CD8-positive, alpha-beta memory T cell (primary cell): ENCODE measurements at regions not wholly inside any gene's neighbourhood (a gene's known extent, or its start where the extent isn't known, plus 50 kb on each side); places are given as distances from the start of the nearest gene placed in this dataset.
"Not testable (repeated sequence)": the region's sequence is repeated elsewhere in the genome, so short reads cannot be mapped to it uniquely, and the experiment has no call there.

Experiments
- CTCF ChIA-PET: fragments of 350-600 bp; sonication (Branson Sonifier 250); formaldehyde crosslinking; loops from one replicate; lab custom pipeline; 2021; ENCODE audit warnings: antibody characterized with exemption; lab: Charles Lee
- POLR2A ChIA-PET: fragments of 350-600 bp; sonication (Branson Sonifier 250); formaldehyde crosslinking; loops from one replicate; lab custom pipeline; 2021; ENCODE audit warnings: antibody characterized with exemption; lab: Charles Lee
- DNase-seq, 5 donors: peaks; one replicate each; pipeline versions ENCODE4 v3.0.0 to v3.0.0-alpha.2; 2020 to 2022; ENCODE audit warnings: mixed read lengths in 1 of 5
- H3K27ac ChIP-seq: one replicate; pipeline ENCODE4 v1.7.0; 2013; ENCODE audit warnings: low read depth, mild to moderate bottlenecking, low read length, moderate library complexity
- H3K27me3 ChIP-seq: 2 replicates; pipeline ENCODE4 v1.7.0; 2013; ENCODE audit warnings: low read length, mild to moderate bottlenecking; ENCODE audit not compliant: insufficient read depth, poor library complexity, severe bottlenecking
- H3K36me3 ChIP-seq: 2 replicates; pipeline ENCODE4 v1.7.0; 2013; ENCODE audit warnings: mild to moderate bottlenecking, low read length, moderate library complexity; ENCODE audit not compliant: insufficient read depth
- H3K4me1 ChIP-seq: 2 replicates; pipeline ENCODE4 v1.7.0; 2013; ENCODE audit warnings: mild to moderate bottlenecking, low read length, moderate library complexity; ENCODE audit not compliant: insufficient read depth
- H3K4me3 ChIP-seq: 2 replicates; pipeline ENCODE4 v1.7.0; 2013; ENCODE audit warnings: mild to moderate bottlenecking, low read length
- H3K9me3 ChIP-seq: 2 replicates; pipeline ENCODE4 v1.7.0; 2013; ENCODE audit warnings: mild to moderate bottlenecking, low read length
- H3K27ac Mint-ChIP-seq, 8 donors: one replicate each; pipeline ENCODE4 v1.8.0; 2020 to 2021; ENCODE audit warnings: mixed read lengths in 8 of 8, mild to moderate bottlenecking in 6 of 8, inconsistent platforms in 3 of 8, moderate library complexity in 3 of 8
- H3K27me3 Mint-ChIP-seq, 2 donors: one replicate each; pipeline ENCODE4 v1.8.0; 2020 to 2021; ENCODE audit warnings: mixed read lengths in 2 of 2, mild to moderate bottlenecking in 1 of 2, moderate library complexity in 1 of 2
- H3K36me3 Mint-ChIP-seq, 3 donors: one replicate each; pipeline ENCODE4 v1.8.0; 2020 to 2021; ENCODE audit warnings: mixed read lengths in 3 of 3, inconsistent platforms in 1 of 3, mild to moderate bottlenecking in 1 of 3
- H3K4me1 Mint-ChIP-seq, 3 donors: one replicate each; pipeline ENCODE4 v1.8.0; 2020 to 2021; ENCODE audit warnings: mixed read lengths in 3 of 3, inconsistent platforms in 1 of 3, mild to moderate bottlenecking in 1 of 3
- H3K4me3 Mint-ChIP-seq, 7 donors: one replicate each; pipeline ENCODE4 v1.8.0; 2020 to 2021; ENCODE audit warnings: mixed read lengths in 7 of 7, mild to moderate bottlenecking in 6 of 7, moderate library complexity in 4 of 7, inconsistent platforms in 2 of 7
- H3K9me3 Mint-ChIP-seq, 5 donors: one replicate each; pipeline ENCODE4 v1.8.0; 2020 to 2022; ENCODE audit warnings: mixed read lengths in 5 of 5, mild to moderate bottlenecking in 3 of 5, moderate library complexity in 2 of 5, inconsistent platforms in 1 of 5

DNA sequence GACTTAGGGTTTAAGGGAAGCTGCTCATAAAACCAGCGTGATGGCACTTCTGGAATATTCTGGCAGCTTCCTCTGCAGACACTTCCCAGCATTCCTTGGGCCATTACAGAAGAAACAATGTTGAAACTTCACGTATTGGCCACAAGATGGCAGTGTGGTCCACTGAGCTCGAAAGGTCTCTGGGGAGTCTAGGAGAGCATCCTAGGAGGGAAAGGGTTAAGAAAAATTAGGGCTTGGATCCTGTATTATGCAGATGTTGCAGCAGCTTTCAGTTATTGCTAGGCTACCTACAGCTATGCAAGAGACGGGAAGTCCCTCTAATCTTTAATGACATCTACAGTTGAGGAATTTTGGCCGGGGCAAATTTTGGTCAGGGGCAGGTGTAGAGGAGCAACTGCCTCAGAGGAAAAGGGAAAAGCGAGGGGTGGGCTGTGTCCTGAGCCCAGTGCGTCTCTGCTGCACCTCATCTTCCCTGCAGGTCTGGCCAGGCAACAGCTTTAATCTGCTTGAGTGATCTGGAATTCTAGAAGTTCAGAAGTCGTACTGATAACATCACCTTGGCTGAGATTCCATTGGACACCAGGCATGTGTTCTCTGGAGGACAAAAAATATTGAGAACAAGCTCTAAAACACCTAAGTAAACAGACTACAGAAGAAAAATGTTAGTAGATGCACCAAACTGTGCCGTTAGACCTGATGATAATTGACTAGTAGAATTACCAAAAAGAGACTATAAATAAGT is 220.8 kb upstream of the PRSS58 start:
- peak overlapping the region in 4 of 7 donors; percentile 22 to 28 (median 26) for H3K4me3 Mint-ChIP-seq
- H3K36me3 ChIP-seq, result no peaks in the 10 kb centered on the region
- no peaks in the 10 kb centered on the region for H3K27me3 Mint-ChIP-seq
- H3K9me3 ChIP-seq, result no peaks in the 10 kb centered on the region
- no peak overlapping the region for H3K4me3 ChIP-seq
- ChIA-PET CTCF (interaction anchor here (0.6 to 4.7 kb wide), 14 partner anchors 8 to 333 kb away, joined by 3 to 55 read pairs (median 4); no protein-coding TSS in a partner anchor), POLR2A (interaction anchor here (0.6 kb wide), 1 partner anchor 126 kb away, joined by 4 read pairs; no protein-coding TSS in a partner anchor)
- H3K36me3 Mint-ChIP-seq, result peaks cover 0 to 1% (median 0%) of the 10 kb centered on the region in 3 donors
- H3K4me1 Mint-ChIP-seq, result peaks cover 61 to 78% (median 71%) of the 10 kb centered on the region in 3 donors
- no peak overlapping the region for H3K27ac ChIP-seq
- DNase-seq, result peak in 1 of 5 donors; percentile 40
- peaks cover 79% of the 10 kb centered on the region for H3K4me1 ChIP-seq
- no peaks in the 10 kb centered on the region for H3K9me3 Mint-ChIP-seq
- peak overlapping the region in 6 of 8 donors; percentile 29 to 78 (median 60) for H3K27ac Mint-ChIP-seq
- no peaks in the 10 kb centered on the region for H3K27me3 ChIP-seq

DNA sequence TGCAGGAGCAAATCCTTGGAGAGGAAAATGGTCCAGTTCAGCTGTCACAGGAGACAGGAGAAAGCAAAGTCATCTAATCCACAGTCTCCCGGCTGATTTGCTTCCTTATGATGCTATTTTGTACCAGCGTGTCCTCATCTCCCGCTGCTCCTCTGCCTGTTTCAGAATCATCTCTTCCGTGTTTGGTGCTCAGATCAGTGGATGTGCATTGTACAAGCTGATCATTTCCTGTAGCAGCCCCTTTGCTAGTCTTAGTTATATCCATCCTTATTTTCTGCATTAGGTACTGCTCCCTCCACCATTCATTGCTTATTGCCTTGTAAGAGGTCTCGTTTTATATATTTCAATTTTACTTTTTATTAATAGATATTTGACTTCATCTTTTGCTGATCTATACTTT is 219.9 kb upstream of the PRSS58 start:
- H3K36me3 Mint-ChIP-seq, H3K36me3 ChIP-seq, H3K9me3 Mint-ChIP-seq, POLR2A ChIA-PET, H3K9me3 ChIP-seq, H3K27ac ChIP-seq, H3K27me3 ChIP-seq, H3K27me3 Mint-ChIP-seq, DNase-seq: not testable (repeated sequence)
- peaks cover 71% of the 10 kb centered on the region for H3K4me1 ChIP-seq
- Mint-ChIP-seq H3K4me3 (peak overlapping the region in 6 of 7 donors; percentile 27 to 74 (median 60)), H3K27ac (peak overlapping the region in 4 of 8 donors; percentile 11 to 84 (median 78)), H3K4me1 (peaks cover 54 to 78% (median 63%) of the 10 kb centered on the region in 3 donors)
- CTCF ChIA-PET, result interaction anchor here (0.7 to 4.7 kb wide), 9 partner anchors 11 to 334 kb away, joined by 3 to 55 read pairs (median 5); no protein-coding TSS in a partner anchor
- peak overlapping the region; percentile 47 for H3K4me3 ChIP-seq

DNA sequence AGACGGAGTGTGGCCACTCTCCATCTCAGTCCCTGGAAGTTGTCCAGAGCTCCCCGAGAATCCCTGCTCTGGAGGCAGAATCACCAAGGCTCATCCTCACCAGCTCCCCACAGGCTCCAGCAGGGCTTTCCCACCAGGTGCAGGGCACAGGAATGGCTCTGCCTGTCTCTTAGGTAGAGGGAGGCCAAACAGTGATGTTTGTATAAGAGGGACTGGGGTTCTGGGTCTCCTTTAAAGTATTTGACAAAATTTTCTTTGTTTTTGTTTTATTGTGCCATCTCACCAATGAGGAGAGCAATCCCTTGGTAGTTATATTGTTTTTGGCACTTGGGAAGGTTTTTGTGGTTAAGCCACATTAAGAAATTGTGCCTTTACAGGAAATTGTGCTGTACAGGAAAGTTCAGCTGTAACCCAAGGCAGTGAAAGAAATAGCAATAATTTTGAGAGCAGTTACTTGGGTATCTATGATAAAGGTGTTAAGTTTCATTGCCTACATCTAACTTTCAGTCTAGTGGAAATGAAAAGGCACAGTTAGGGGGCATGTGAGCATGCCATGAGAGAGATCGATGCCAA is 219.3 kb upstream of the PRSS58 start:
- H3K4me3 Mint-ChIP-seq, result peak overlapping the region in 6 of 7 donors; percentile 20 to 78 (median 60)
- ChIA-PET POLR2A (no interaction called here), CTCF (interaction anchor here (4.7 kb wide), 1 partner anchor 15 kb away, joined by 55 read pairs; no protein-coding TSS in a partner anchor)
- Histone ChIP-seq H3K27me3 (no peaks in the 10 kb centered on the region), H3K27ac (no peak overlapping the region), H3K4me3 (peak overlapping the region; percentile 47), H3K4me1 (peaks cover 64% of the 10 kb centered on the region), H3K36me3 (no peaks in the 10 kb centered on the region), H3K9me3 (no peaks in the 10 kb centered on the region)
- H3K27ac Mint-ChIP-seq, result peak overlapping the region; percentile 8 to 84 (median 78)
- DNase-seq, result no peak
- H3K27me3 Mint-ChIP-seq, result peaks cover 0 to 1% of the 10 kb centered on the region in 2 donors
- H3K4me1 Mint-ChIP-seq, result peaks cover 49 to 72% (median 58%) of the 10 kb centered on the region in 3 donors
- peaks cover 0 to 1% (median 0%) of the 10 kb centered on the region in 3 donors for H3K36me3 Mint-ChIP-seq
- H3K9me3 Mint-ChIP-seq, result no peaks in the 10 kb centered on the region

DNA sequence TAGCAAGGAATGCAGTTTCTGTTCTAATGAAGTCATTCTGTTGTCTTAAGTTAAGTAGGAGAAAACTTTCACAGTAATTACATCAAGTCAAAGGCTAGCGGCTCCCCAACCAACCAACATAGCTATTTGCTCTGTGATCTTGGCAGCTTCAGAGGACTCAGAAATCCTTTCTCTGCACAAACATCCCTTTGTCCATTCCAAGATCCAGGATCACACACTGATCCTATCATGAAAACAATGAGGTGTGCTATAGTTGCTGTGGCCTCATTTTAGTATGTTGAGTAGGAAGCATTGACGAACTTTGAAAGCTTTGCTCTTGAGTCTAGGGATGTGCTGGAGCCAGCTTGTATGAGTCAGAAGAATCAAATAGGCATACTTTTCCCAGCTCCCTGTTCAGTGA is 218.2 kb upstream of the PRSS58 start:
- ChIA-PET CTCF (interaction anchor here (4.7 kb wide), 1 partner anchor 14 kb away, joined by 55 read pairs; no protein-coding TSS in a partner anchor), POLR2A (no interaction called here)
- H3K9me3 Mint-ChIP-seq, result no peaks in the 10 kb centered on the region
- Histone ChIP-seq H3K9me3 (no peaks in the 10 kb centered on the region), H3K4me3 (no peak overlapping the region), H3K27me3 (no peaks in the 10 kb centered on the region), H3K27ac (no peak overlapping the region), H3K36me3 (no peaks in the 10 kb centered on the region), H3K4me1 (peaks cover 54% of the 10 kb centered on the region)
- peak overlapping the region in 2 of 8 donors; percentile 50 for H3K27ac Mint-ChIP-seq
- no peak overlapping the region for H3K4me3 Mint-ChIP-seq
- H3K36me3 Mint-ChIP-seq, result no peaks in the 10 kb centered on the region
- no peak for DNase-seq
- peaks cover 42 to 61% (median 48%) of the 10 kb centered on the region in 3 donors for H3K4me1 Mint-ChIP-seq
- peaks cover 0 to 1% of the 10 kb centered on the region in 2 donors for H3K27me3 Mint-ChIP-seq

- Mint-ChIP-seq H3K36me3 (peaks cover 0 to 2% (median 0%) of the 10 kb centered on the region in 3 donors), H3K4me3 (no peak overlapping the region), H3K27ac (no peak overlapping the region), H3K27me3 (peaks cover 0 to 4% of the 10 kb centered on the region in 2 donors), H3K4me1 (peaks cover 22 to 68% (median 52%) of the 10 kb centered on the region in 3 donors), H3K9me3 (no peaks in the 10 kb centered on the region)
- Histone ChIP-seq H3K4me3 (no peak overlapping the region), H3K4me1 (peaks cover 43% of the 10 kb centered on the region), H3K27me3 (no peaks in the 10 kb centered on the region), H3K9me3 (no peaks in the 10 kb centered on the region), H3K27ac (no peak overlapping the region), H3K36me3 (no peaks in the 10 kb centered on the region)
- POLR2A ChIA-PET, result no interaction called here
- DNase-seq, result no peak
- CTCF ChIA-PET, result interaction anchor here (1.6 to 3.1 kb wide), 2 partner anchors 11 to 12 kb away, joined by 6 to 13 read pairs; no protein-coding TSS in a partner anchor
Measured at GRCh38 chr7:142471820-142472219, 214.0 kb upstream of the PRSS58 start.

- Mint-ChIP-seq H3K4me3 (peak overlapping the region in 1 of 7 donors; percentile 64), H3K9me3 (no peaks in the 10 kb centered on the region), H3K36me3 (peaks cover 0 to 4% (median 0%) of the 10 kb centered on the region in 3 donors), H3K27ac (peak overlapping the region in 1 of 8 donors; percentile 60), H3K27me3 (peaks cover 0 to 4% of the 10 kb centered on the region in 2 donors), H3K4me1 (peaks cover 13 to 54% (median 39%) of the 10 kb centered on the region in 3 donors)
- H3K27ac ChIP-seq, result no peak overlapping the region
- no peaks in the 10 kb centered on the region for H3K27me3 ChIP-seq
- H3K9me3 ChIP-seq, result no peaks in the 10 kb centered on the region
- H3K36me3 ChIP-seq, result no peaks in the 10 kb centered on the region
- no peak overlapping the region for H3K4me3 ChIP-seq
- DNase-seq, result no peak
- ChIA-PET POLR2A (no interaction called here), CTCF (interaction anchor here (1.1 to 1.4 kb wide), 2 partner anchors 10 to 11 kb away, joined by 3 to 5 read pairs; no protein-coding TSS in a partner anchor)
- peaks cover 30% of the 10 kb centered on the region for H3K4me1 ChIP-seq
Measured at GRCh38 chr7:142470544-142470830, 212.6 kb upstream of the PRSS58 start.

DNA sequence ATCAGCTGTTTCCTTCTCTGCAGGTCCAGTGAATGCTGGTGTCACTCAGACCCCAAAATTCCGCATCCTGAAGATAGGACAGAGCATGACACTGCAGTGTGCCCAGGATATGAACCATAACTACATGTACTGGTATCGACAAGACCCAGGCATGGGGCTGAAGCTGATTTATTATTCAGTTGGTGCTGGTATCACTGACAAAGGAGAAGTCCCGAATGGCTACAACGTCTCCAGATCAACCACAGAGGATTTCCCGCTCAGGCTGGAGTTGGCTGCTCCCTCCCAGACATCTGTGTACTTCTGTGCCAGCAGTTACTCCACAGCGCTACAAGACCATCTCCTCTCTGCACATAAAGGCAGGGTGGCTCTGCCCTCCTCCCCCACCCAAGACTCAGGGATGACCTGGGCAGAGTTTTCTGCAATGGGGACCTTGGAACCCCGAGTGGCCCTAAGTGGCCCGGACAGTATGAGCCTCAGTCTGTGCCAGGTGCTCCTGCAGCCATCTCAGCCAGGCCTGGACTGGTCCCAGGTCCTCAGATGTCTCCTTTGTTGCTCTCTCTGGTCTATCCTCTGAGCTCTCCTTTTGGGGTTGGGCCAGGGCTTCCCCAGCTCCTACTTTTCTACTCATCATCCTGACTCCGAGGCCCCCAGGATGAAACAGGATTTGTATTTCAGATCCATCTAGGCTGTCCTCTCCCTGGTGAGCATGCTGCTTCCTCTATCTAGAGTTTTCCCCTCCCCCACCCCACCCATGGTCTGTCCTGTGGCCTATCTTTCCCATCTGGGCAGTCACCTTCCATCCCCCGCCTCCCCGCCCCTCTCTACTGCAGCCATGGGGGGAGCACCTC is 212.1 kb upstream of the PRSS58 start:
- H3K4me3 ChIP-seq, result no peak overlapping the region
- H3K27me3 Mint-ChIP-seq, result peaks cover 0 to 4% of the 10 kb centered on the region in 2 donors
- CTCF ChIA-PET, result interaction anchor here (1.0 to 1.4 kb wide), 4 partner anchors 9 to 12 kb away, joined by 3 to 5 read pairs (median 3); no protein-coding TSS in a partner anchor
- H3K36me3 Mint-ChIP-seq, result peaks cover 0 to 4% (median 0%) of the 10 kb centered on the region in 3 donors
- H3K4me1 ChIP-seq, result peaks cover 26% of the 10 kb centered on the region
- no peaks in the 10 kb centered on the region for H3K9me3 Mint-ChIP-seq
- H3K27ac ChIP-seq, result no peak overlapping the region
- H3K36me3 ChIP-seq, result no peaks in the 10 kb centered on the region
- no peaks in the 10 kb centered on the region for H3K9me3 ChIP-seq
- peak overlapping the region in 1 of 8 donors; percentile 60 for H3K27ac Mint-ChIP-seq
- no peak for DNase-seq
- POLR2A ChIA-PET, result no interaction called here
- peak overlapping the region in 2 of 7 donors; percentile 17 to 64 for H3K4me3 Mint-ChIP-seq
- H3K4me1 Mint-ChIP-seq, result peaks cover 9 to 49% (median 33%) of the 10 kb centered on the region in 3 donors
- H3K27me3 ChIP-seq, result no peaks in the 10 kb centered on the region
